ENCODE measurements at regions not wholly inside any gene's neighbourhood (a gene's known extent, or its start where the extent isn't known, plus 50 kb on each side); places are given as distances from the start of the nearest gene placed in this dataset.

GRCh38 chr2:216984937-216985336 lies 125.1 kb upstream of the TNP1 start:
- TF ChIP-seq POLR2A (IDR thresholded peaks at IDR 0.05; ENCODE audit: low read length) (no peak), GATA1 (IDR thresholded peaks at IDR 0.05; ENCODE audit: low read depth, low read length) (no peak)
